ENCODE measurements at regions not wholly inside any gene's neighbourhood (a gene's known extent, or its start where the extent isn't known, plus 50 kb on each side); places are given as distances from the start of the nearest gene placed in this dataset.
"Not testable (repeated sequence)": the region's sequence is repeated elsewhere in the genome, so short reads cannot be mapped to it uniquely, and the experiment has no call there.

GRCh38 chr5:91684625-91685024, 301.5 kb upstream of the ARRDC3 start:
- no peak for DNase-seq

DNA sequence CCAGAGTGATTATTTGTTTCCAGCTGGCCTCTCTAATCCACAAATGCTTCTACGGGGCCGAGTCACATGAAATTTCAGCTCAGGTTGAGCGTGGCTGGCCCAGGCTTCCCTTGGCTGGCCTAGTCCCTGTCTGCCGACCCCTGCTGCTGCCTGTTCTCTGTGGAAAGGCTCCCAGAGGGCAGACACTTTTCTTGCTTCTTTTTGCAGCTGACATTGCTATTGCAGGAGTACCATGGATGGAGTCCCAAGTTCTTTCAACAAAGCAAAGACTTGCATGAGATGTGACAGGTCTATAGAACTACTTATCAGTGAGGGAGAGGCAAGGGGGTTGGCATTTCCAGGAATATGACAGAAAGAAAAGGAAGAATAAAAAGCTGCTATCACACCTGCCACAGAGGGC, 287.4 kb upstream of the ARRDC3 start:
- DNase-seq = peak; percentile 7

GRCh38 chr5:91670122-91670521, 287.0 kb upstream of the ARRDC3 start:
- no peak for DNase-seq

DNA sequence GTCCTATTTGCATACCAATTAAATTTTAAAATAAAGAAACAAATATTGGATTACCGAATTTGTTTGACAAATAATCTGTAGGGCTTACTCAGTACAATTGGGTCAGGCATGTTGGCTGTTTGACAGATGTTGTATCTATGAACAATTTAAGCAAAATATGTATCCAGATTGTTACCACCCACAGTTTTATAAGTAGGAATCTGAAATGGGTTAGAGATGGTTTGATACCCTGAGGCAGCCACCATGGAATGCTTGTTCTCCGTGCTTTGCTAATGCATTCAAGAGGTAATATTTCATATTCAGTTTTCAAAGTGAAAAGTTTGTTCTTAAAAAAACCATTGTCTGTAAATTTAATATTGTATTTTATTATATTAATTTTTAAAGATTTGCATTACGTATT, 285.1 kb upstream of the ARRDC3 start:
- DNase-seq = no peak

DNA sequence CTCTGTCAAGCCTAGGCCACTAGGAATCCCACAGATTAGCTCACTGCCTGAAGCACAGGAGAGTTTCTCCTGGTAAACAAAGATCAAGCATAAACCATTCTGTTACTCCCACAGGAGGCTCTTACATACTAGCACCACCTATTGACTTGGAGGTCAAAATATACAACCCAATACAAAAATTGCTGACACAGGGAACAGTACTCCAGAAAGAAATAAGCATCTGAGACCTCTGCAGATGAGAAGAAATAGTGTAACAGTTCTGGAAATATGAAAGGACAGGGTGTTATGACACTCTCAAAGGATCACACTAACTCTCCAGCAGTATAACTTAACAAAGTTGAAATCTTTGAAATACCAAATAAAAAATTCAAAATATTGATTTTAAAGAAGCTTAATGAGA, 269.6 kb upstream of the ARRDC3 start:
- DNase-seq = no peak

DNA sequence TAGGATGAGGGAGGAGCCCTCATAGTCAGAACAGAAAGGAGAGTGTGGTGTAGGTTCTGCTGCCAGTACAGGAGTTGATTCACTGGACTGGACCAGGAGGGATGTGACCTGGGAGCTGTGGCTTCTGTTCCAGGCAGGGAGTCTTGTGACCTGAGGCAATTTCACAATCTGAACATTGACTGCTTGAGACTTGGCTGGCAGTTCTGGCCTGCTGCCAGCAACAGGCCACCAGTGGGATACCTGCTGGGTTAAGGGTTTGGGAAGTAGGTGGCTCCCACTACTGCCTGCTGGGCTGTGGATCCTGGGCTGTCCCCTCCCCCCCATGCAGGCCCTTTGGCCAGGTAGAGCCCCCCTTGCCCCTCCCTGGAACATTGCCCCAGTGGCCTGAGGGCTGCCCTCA, 268.6 kb upstream of the ARRDC3 start:
- DNase-seq = no peak

GRCh38 chr5:91645347-91645746, 262.2 kb upstream of the ARRDC3 start:
- no peak for DNase-seq

GRCh38 chr5:91643797-91644196, 260.7 kb upstream of the ARRDC3 start:
- no peak for DNase-seq

DNA sequence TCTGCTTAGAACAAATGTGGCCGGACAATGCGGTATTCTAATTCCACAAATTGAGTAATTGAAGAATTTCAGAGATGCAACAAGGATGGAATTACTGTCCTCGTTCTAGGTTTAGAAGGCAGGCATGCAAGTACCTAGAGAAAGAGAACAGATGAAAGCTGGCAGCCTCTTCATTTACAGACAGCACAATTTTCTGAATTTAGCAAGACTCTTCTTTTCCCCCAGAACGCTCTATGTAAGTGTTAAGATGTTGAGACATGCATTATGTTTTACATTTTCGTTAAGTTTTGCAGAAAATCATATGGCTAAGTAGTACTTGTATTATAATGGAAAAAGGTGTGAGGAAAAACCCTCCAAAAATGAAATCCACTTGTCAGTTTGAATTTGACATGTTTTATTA, 259.5 kb upstream of the ARRDC3 start:
- DNase-seq = no peak

DNA sequence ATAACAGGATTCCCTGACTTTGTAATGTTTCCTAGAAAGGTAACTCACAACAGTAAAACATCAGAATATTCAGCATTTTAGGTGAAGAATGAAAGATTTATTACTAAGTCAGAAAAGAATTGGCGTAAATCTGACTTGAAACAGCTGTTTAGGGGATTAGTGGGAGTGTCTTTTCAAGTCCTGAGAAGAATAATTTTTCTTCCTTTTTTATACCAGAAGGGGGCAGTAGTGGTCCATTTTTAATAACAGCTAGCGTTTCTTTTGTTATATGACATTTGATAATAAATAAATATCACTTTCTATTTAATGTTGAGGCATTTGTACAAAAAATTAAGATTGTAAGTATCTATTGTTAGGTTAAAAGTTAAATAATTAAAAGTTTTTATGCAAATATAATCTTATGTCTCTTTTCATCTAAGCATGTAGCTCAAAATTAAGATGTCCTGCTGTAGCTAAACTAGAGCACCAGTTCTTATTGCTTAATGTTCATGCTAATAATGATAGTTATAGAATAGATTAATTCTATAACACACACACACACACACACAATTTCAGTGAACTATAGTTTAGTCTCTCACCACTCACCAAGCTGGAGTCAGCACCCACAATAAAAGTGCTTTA, 258.7 kb upstream of the ARRDC3 start:
- DNase-seq = peak; percentile 83

DNA sequence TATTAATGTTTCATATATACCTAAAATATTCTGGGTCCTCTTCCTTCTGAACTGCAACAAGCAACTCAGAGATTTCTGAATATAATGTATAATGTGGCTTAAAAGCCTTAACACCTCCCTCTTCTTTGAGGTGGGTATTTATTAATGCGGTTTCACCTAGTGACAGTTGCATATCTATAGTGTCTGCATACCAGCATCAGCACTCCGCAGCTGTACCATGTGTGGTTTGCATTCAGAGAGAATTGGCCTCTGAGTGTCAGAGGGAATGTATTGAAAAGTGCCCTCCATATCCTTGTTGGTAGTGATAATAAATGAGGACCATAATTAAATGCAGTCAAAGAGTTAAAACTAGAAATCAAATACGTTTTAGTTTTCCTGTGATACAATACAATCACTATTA, 256.6 kb upstream of the ARRDC3 start:
- no peak for DNase-seq

- no peak for DNase-seq
Measured at GRCh38 chr5:91638010-91638409, 254.9 kb upstream of the ARRDC3 start.

DNA sequence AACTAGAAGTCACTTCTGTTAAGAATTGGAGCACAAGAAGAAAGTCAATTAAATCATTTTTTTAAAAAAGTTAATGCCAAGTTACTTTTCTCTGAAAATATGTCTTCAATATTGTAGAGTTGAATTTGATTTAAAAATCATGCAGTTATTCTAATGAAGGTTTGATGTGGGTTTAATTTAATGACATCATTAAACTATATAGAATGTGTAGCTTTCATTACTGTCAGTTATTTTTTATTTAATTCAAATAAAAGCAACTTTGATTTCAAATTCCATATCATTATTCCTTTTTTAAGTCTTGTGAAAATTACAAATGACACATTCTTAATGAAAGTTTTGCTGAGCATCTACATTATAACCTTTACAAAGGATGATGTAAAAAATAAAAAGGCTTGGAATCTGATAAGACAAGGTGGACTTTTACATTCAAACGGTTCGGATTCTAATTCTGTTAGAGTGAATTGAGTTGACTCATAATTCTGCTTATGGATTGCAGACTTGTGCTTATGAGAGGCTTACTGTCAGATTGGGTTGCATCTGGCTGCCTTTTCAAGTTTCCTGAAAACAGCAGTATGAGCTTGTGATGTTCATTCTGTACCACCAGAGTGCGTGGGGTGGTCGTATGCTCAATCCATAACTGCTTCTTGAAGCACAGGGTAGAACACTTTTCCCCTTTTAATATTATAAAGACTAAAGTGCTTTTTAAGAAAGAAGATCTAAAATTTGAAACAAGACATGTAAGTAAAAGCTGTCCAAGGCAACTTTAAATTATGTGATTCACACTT, 253.0 kb upstream of the ARRDC3 start:
- DNase-seq = no peak

DNA sequence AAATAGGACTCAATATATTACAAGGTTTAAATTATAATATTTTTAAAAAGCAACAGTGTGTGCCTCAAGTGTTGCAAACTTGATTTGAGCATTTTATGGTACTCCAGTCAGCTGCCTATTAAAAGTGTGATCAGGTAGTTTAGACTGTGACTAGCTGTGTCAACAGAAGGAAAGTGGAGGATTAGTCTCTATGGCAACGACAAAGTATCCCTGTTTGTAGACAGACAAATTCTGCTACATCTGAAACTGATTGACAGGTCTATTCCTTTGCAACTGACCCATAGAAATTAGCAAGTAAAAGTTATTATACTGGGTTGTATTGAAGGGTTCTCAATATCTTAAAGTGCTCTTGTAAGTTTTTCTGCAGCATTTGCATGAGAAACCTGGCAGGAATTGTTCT, 249.8 kb upstream of the ARRDC3 start:
- DNase-seq = no peak

DNA sequence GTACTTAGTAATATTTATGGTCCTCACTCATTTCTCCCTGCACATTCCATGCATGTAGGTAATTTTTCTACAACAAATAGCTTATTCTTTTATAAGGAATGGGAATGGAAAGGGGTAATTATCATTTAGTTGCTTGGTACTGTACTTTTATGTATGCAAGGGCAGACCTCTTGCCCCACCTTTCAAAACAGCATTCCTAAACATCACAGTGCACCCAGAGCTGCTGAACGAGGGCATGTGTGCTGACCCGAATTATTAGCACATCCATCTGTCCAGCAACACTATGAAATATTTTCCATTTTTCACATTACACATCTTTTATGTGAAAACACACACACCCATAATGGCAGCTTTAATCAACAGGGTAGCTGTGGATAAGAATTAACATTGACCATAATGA, 228.6 kb upstream of the ARRDC3 start:
- no peak for DNase-seq

DNA sequence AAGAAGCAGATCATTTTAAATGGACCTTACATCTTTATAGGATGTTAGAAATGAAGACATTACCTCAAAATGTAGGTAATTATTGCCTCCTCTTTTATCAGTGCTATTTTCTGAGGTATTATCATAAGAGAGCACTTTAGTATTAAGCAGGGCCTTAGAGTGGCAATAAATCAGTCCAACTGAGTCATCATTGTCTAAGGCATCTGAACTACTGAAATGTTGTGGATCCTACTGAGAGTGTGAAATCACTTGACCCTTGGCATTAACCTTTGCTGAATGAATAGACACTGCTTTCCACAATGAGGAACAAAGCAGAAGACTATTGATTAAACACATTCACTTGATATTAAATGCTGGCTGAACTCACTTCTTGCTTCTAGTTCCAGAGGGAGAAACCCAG, 224.6 kb upstream of the ARRDC3 start:
- no peak for DNase-seq

DNA sequence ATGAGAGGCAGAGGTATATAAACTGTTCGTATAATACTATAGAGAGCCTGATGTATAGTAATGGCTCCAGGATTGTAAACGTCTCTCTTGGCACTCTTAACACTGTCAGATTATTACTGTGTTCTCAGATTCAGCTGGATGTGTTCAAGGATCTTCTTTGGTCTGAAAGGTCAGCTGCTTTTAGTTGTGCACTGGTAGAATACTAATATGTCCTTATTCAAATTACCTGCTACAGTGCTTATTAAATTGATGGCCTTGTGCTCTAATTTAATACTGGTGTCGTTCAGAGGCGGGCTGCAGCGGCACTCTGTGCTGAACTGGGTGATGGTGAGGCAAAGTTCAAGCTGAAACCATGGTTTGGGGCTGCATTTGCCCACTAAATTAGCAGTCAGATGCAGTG, 216.7 kb upstream of the ARRDC3 start:
- DNase-seq = no peak

- peak; percentile 3 for DNase-seq
Measured at GRCh38 chr5:91598216-91598615, 215.1 kb upstream of the ARRDC3 start.

GRCh38 chr5:91595424-91595823, 212.3 kb upstream of the ARRDC3 start:
- no peak for DNase-seq

GRCh38 chr5:91591076-91591475, 208.0 kb upstream of the ARRDC3 start:
- DNase-seq = no peak

DNA sequence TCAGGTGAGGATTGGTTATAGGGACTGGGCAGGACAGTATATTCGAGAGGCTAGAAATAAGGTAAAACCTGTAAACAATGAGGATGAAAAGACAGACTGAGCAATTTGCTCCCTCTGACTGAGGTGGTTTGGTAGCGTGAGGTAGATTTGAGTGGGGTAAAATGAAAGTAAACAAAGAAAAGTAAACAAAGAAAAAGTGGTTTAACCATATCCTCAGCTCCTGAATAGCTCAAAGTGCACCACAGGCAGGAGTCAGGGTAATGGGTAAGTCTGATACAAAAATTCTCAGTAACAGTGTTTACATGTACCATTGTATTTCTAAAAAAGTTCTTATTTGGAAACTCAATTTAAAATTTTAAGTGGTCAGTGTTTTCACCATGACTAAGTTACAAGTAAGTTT, 203.1 kb upstream of the ARRDC3 start:
- DNase-seq = no peak

- DNase-seq = no peak
Measured at GRCh38 chr5:91584352-91584751, 201.2 kb upstream of the ARRDC3 start.

DNA sequence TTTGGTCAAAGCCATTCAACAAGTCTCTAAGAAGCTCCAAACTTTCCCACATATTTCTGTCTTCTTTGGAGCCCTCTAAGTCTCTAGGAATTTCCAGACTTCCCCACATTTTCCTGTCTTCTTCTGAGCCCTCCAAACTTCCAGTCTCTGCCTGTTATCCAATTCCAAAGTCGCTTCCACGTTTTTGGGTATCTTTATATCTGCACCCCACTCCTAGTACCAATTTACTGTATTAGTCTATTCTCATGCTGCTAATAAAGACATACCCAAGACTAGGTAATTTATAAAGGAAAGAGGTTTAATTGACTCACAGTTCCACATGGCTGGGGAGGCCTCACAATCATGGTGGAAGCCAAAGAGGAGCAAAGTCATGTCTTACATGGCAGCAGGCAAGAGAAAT, 182.9 kb upstream of the ARRDC3 start:
- DNase-seq = not testable (repeated sequence)

DNA sequence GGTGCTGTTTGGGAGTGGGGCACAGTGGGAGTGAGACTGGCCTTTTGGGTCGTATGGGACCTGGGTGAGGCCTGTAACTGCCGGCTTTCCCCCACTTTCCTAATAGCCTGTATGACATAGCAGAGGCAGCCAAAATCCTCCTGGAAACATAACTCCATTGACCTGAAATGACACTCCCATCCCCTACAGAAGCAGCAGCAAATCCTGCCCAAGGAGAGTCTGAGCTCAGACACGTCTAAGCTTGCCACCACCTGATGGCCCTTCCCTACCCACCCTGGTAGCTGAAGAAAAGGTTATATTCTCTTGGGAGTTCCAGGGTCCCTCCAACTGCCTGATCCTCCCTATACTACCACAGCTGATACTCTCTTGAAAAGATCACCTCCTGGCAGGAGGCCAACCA, 179.8 kb upstream of the ARRDC3 start:
- DNase-seq = no peak
